B cell (primary cell): ENCODE measurements at regions not wholly inside any gene's neighbourhood (a gene's known extent, or its start where the extent isn't known, plus 50 kb on each side); places are given as distances from the start of the nearest gene placed in this dataset.

Experiments used
- EZH2 ChIP-seq: IDR thresholded peaks from 2 replicates; pipeline ENCODE4 v1.6.1; 2012; ENCODE audit warnings: borderline replicate concordance, low read depth, mild to moderate bottlenecking, moderate library complexity, low read length; ENCODE audit not compliant: insufficient read depth, poor library complexity, severe bottlenecking
- TF ChIP-seq, protein P1 (sequence below): fragments of 200-600 bp; IDR thresholded peaks from one replicate; pipeline ENCODE4 v1.8.0; 2022; ENCODE audit warnings: antibody characterized with exemption, mild to moderate bottlenecking

DNA sequence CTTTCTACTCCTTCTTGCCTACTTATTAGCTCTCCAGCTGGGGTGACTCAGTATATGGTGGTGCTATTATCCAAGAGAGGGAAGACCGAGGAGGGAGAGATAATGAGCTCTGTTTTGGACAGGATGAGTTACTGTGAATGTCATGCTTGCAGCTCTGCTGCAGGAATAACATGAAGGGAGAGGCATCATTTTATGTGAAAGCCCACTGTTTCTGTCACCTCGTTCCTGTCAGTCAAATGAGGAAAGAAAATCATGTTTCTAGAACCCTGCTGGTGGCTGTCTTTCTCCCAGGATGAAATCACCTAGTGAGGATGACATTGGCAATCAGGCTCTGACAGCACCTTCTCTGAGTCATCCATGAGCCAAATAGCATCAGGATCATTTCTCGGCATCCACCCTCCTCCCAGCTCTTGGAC is 1291.6 kb upstream of the AUTS2 start:
- TF ChIP-seq, protein P1, sequence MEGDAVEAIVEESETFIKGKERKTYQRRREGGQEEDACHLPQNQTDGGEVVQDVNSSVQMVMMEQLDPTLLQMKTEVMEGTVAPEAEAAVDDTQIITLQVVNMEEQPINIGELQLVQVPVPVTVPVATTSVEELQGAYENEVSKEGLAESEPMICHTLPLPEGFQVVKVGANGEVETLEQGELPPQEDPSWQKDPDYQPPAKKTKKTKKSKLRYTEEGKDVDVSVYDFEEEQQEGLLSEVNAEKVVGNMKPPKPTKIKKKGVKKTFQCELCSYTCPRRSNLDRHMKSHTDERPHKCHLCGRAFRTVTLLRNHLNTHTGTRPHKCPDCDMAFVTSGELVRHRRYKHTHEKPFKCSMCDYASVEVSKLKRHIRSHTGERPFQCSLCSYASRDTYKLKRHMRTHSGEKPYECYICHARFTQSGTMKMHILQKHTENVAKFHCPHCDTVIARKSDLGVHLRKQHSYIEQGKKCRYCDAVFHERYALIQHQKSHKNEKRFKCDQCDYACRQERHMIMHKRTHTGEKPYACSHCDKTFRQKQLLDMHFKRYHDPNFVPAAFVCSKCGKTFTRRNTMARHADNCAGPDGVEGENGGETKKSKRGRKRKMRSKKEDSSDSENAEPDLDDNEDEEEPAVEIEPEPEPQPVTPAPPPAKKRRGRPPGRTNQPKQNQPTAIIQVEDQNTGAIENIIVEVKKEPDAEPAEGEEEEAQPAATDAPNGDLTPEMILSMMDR: no peak
- no peak for TF ChIP-seq EZH2
